ENCODE measurements at regions not wholly inside any gene's neighbourhood (a gene's known extent, or its start where the extent isn't known, plus 50 kb on each side); places are given as distances from the start of the nearest gene placed in this dataset.

DNA sequence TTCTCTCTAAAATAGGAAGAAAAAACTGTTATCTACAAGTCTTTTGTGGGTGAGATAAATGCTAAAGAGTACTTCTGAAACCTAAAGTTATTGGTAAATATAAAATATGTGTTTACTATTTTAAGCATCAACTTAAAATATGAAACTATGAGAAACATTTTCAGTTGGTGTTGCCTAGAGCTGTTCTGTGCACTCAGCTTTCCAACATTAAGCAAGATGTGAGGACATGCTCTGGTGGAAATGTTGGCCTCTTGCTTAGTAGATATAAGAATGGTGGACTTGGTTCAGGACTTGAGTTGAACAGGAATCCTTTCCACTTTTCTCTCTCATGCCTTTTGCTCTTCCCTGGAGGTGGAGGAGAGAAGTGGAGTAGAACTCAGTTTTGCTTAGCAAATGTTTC lies 164.1 kb upstream of the PELI2 start:
- no peak for DNase-seq (ENCODE audit: low read depth, low spot score)
- ChIA-PET CTCF (no interaction called here), POLR2A (no interaction called here)
- H3K27me3 ChIP-seq (ENCODE audit: control insufficient read depth, insufficient read depth, low read length), result peaks cover 15% of the 10 kb centered on the region
- H3K9me3 ChIP-seq (ENCODE audit: control insufficient read depth, insufficient read depth, low read length), result no peaks in the 10 kb centered on the region
- no peak overlapping the region for H3K4me3 ChIP-seq (ENCODE audit: low read depth, low read length)
- H3K27ac ChIP-seq (ENCODE audit: low read depth, low read length), result no peak overlapping the region
- TF ChIP-seq, protein P1, sequence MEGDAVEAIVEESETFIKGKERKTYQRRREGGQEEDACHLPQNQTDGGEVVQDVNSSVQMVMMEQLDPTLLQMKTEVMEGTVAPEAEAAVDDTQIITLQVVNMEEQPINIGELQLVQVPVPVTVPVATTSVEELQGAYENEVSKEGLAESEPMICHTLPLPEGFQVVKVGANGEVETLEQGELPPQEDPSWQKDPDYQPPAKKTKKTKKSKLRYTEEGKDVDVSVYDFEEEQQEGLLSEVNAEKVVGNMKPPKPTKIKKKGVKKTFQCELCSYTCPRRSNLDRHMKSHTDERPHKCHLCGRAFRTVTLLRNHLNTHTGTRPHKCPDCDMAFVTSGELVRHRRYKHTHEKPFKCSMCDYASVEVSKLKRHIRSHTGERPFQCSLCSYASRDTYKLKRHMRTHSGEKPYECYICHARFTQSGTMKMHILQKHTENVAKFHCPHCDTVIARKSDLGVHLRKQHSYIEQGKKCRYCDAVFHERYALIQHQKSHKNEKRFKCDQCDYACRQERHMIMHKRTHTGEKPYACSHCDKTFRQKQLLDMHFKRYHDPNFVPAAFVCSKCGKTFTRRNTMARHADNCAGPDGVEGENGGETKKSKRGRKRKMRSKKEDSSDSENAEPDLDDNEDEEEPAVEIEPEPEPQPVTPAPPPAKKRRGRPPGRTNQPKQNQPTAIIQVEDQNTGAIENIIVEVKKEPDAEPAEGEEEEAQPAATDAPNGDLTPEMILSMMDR (IDR thresholded peaks at IDR 0.05; ENCODE audit: low read depth, low read length), result no peak

DNA sequence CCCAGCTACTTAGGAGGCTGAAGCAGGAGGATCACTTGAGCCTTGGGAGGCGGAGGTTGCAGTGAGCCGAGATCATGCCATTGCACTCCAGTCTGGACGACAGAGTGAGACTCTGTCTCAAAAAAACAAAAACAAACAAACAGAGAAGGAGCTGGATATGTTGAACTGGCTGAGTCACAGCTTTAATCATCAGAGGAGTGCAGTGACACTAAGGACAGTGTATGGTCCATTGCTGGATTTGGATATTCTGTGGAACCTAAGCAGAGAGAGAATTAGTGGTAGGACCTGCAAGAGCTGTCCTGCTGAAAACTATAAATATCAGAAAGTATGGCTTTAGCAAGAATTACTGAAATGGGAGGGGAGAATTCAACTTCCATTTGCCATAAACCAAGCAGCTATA lies 163.0 kb upstream of the PELI2 start:
- ChIA-PET CTCF (no interaction called here), POLR2A (no interaction called here)
- TF ChIP-seq, protein P1 (IDR thresholded peaks at IDR 0.05; ENCODE audit: low read depth, low read length), result no peak

DNA sequence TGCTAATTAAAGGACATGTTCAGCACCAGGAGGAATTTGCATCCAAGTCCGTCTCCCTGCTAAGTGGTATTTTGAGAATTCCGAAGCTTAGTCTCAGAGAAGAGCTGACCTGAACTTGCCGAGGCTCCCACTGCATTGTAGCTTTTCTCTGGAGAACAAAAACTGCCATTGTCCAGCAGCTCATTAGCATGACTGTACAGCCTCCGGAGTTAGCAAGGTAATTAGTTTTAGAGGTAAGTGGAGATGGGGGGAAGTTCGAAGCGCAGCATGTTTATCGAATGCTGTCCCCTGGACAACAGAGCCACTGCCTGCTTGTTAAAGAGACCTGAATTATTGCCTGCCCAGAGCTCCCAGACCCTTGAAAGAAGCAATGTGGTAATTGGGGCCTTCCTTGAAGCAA lies 160.3 kb upstream of the PELI2 start:
- Histone ChIP-seq H3K27ac (ENCODE audit: low read depth, low read length) (no peak overlapping the region), H3K9me3 (ENCODE audit: control insufficient read depth, insufficient read depth, low read length) (no peaks in the 10 kb centered on the region), H3K27me3 (ENCODE audit: control insufficient read depth, insufficient read depth, low read length) (peaks cover 20% of the 10 kb centered on the region), H3K4me3 (ENCODE audit: low read depth, low read length) (no peak overlapping the region)
- no peak for DNase-seq (ENCODE audit: low read depth, low spot score)
- TF ChIP-seq, protein P1 (IDR thresholded peaks at IDR 0.05; ENCODE audit: low read depth, low read length), result no peak
- CTCF ChIA-PET, result no interaction called here
- POLR2A ChIA-PET, result no interaction called here

More for the DNA sequence above, 163.0 kb upstream of the PELI2 start:
- Histone ChIP-seq H3K4me3 (ENCODE audit: low read depth, low read length) (no peak overlapping the region), H3K9me3 (ENCODE audit: control insufficient read depth, insufficient read depth, low read length) (no peaks in the 10 kb centered on the region), H3K27ac (ENCODE audit: low read depth, low read length) (no peak overlapping the region), H3K27me3 (ENCODE audit: control insufficient read depth, insufficient read depth, low read length) (peaks cover 17% of the 10 kb centered on the region)
- DNase-seq (ENCODE audit: low read depth, low spot score), result no peak

DNA sequence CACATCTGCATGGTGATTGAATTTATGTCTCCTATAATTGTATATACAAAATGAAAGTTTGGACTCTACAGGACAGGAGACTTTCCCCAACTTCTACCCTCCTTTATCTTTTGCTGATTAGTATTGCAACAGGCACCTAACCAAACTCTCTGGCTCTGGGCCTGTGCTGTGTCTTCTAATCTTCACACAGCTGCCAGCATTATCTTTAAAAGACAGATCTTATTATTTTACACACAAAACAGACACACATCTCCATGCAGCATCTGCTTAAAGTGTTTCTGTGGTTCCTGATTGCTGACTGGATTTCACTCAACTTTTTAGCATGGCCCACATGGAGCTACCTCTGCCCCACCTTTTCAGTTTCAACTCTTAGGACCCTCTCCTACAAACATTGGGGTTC lies 154.9 kb upstream of the PELI2 start:
- H3K27me3 ChIP-seq (ENCODE audit: control insufficient read depth, insufficient read depth, low read length), result peaks cover 7% of the 10 kb centered on the region
- no peaks in the 10 kb centered on the region for H3K9me3 ChIP-seq (ENCODE audit: control insufficient read depth, insufficient read depth, low read length)
- H3K4me3 ChIP-seq (ENCODE audit: low read depth, low read length), result no peak overlapping the region
- ChIA-PET CTCF (no interaction called here), POLR2A (no interaction called here)
- TF ChIP-seq, protein P1 (IDR thresholded peaks at IDR 0.05; ENCODE audit: low read depth, low read length), result no peak
- H3K27ac ChIP-seq (ENCODE audit: low read depth, low read length), result no peak overlapping the region
- no peak for DNase-seq (ENCODE audit: low read depth, low spot score)

DNA sequence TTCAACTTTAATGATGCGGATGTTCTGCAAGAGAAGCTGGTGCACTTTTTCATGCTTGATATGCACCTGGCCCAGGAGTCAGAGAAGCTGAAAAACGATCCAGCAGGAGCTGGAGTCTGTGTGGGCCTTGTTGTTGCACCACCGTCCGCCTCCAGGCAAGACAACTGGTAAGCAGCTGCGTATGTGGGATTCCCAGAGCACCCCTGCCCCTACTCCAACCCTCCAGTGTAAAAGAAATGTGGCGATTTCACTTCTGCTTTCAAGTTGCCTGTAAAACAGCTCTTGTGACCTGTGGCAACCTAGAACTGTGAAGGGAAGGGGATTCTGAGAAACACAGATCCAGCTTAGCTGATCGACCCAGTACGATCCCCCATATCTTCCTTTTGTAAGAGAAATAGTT lies 154.1 kb upstream of the PELI2 start:
- H3K4me3 ChIP-seq (ENCODE audit: low read depth, low read length), result no peak overlapping the region
- CTCF ChIA-PET, result no interaction called here
- POLR2A ChIA-PET, result no interaction called here
- H3K9me3 ChIP-seq (ENCODE audit: control insufficient read depth, insufficient read depth, low read length), result no peaks in the 10 kb centered on the region
- no peak overlapping the region for H3K27ac ChIP-seq (ENCODE audit: low read depth, low read length)
- TF ChIP-seq, protein P1 (IDR thresholded peaks at IDR 0.05; ENCODE audit: low read depth, low read length), result no peak
- DNase-seq (ENCODE audit: low read depth, low spot score), result no peak
- H3K27me3 ChIP-seq (ENCODE audit: control insufficient read depth, insufficient read depth, low read length), result peaks cover 7% of the 10 kb centered on the region

Measured in AG04450 (cell line).